DND-41 (cell line): ENCODE measurements at regions not wholly inside any gene's neighbourhood (a gene's known extent, or its start where the extent isn't known, plus 50 kb on each side); places are given as distances from the start of the nearest gene placed in this dataset.

ENCODE experiments used
- CTCF ChIP-seq: IDR thresholded peaks from 2 replicates; pipeline ENCODE4 v1.5.1; 2012; ENCODE audit warnings: borderline replicate concordance, low read length, moderate library complexity, mild to moderate bottlenecking; ENCODE audit not compliant: poor library complexity, severe bottlenecking; ENCODE audit errors: extremely low read depth
- EZH2 ChIP-seq: IDR thresholded peaks from 3 replicates; pipeline ENCODE4 v1.6.1; 2012; ENCODE audit warnings: borderline replicate concordance, low read depth, mild to moderate bottlenecking, moderate library complexity, low read length, inconsistent platforms; ENCODE audit not compliant: severe bottlenecking

GRCh38 chr3:166877971-166878370, 502.1 kb downstream of the ZBBX start:
- TF ChIP-seq CTCF (no peak), EZH2 (no peak)
